PC-9 (cell line): ENCODE measurements at regions not wholly inside any gene's neighbourhood (a gene's known extent, or its start where the extent isn't known, plus 50 kb on each side); places are given as distances from the start of the nearest gene placed in this dataset.

Source experiments
- BruUV-seq: library from RNA; stranded (reverse); fragments of 400-500 nt; replicated peaks from 2 replicates; lab custom pipeline; 2021; lab: Mats Ljungman, UMichigan
- CTCF ChIA-PET: fragments of 300-600 bp; sonication (Branson Sonifier 250); formaldehyde crosslinking; loops from one replicate; lab custom pipeline; 2022; ENCODE audit warnings: antibody characterized with exemption; lab: Charles Lee
- POLR2A ChIA-PET: fragments of 300-600 bp; sonication (Branson Sonifier 250); formaldehyde crosslinking; loops from one replicate; lab custom pipeline; 2022; ENCODE audit warnings: antibody characterized with exemption; ENCODE audit not compliant: unreplicated experiment; lab: Charles Lee
- DNase-seq, 2 experiments: peaks; one replicate each; pipeline versions ENCODE4 v3.0.0 to v3.0.0-alpha.2; 2015 to 2022; ENCODE audit warnings: mixed read lengths in 1 of 2
- H2AFZ ChIP-seq: fragments of 200-600 bp; sonication (generic); 2 replicates; pipeline ENCODE4 v1.8.1; 2017; ENCODE audit warnings: antibody characterized with exemption
- H3F3A ChIP-seq: fragments of 200-600 bp; sonication (generic); 2 replicates; pipeline ENCODE4 v1.8.1; 2017; ENCODE audit warnings: antibody characterized with exemption, mild to moderate bottlenecking, low read depth; ENCODE audit not compliant: insufficient read depth
- H3K27ac ChIP-seq: fragments of 200-600 bp; sonication (generic); 2 replicates; pipeline ENCODE4 v1.6.1; 2016; ENCODE audit warnings: mixed run types
- H3K27me3 ChIP-seq: fragments of 200-600 bp; sonication (generic); 2 replicates; pipeline ENCODE4 v1.6.1; 2016; ENCODE audit warnings: low read depth, mixed run types; ENCODE audit not compliant: insufficient read depth
- H3K36me3 ChIP-seq: fragments of 200-600 bp; sonication (generic); 2 replicates; pipeline ENCODE4 v1.6.1; 2016; ENCODE audit warnings: low read depth, mixed run types
- H3K4me1 ChIP-seq: fragments of 200-600 bp; sonication (generic); replicated peaks from 2 replicates; pipeline ENCODE4 v1.6.1; 2016; ENCODE audit warnings: mixed run types; ENCODE audit not compliant: insufficient read depth
- H3K4me2 ChIP-seq: fragments of 200-600 bp; sonication (generic); 2 replicates; pipeline ENCODE4 v1.6.1; 2017; ENCODE audit warnings: mixed run types
- H3K4me3 ChIP-seq: fragments of 200-600 bp; sonication (generic); 2 replicates; pipeline ENCODE4 v1.6.1; 2016; ENCODE audit warnings: mixed run types
- H3K79me2 ChIP-seq: fragments of 200-600 bp; sonication (generic); 2 replicates; pipeline ENCODE4 v1.6.1; 2017; ENCODE audit warnings: low read depth, mixed run types
- H3K9me2 ChIP-seq: fragments of 200-600 bp; sonication (generic); 2 replicates; pipeline ENCODE4 v1.8.1; 2017; ENCODE audit warnings: mild to moderate bottlenecking; ENCODE audit not compliant: insufficient read depth
- H3K9me3 ChIP-seq: fragments of 200-600 bp; sonication (generic); 2 replicates; pipeline ENCODE4 v1.8.1; 2016; ENCODE audit warnings: low read depth; ENCODE audit not compliant: insufficient read depth
- H4K20me1 ChIP-seq: fragments of 200-600 bp; sonication (generic); 2 replicates; pipeline ENCODE4 v1.8.1; 2017; ENCODE audit not compliant: insufficient read depth
- EZH2 ChIP-seq: fragments of 200-600 bp; sonication (generic); IDR thresholded peaks from 2 replicates; pipeline ENCODE4 v1.8.0; 2017; ENCODE audit warnings: antibody characterized with exemption, low read depth
- intact Hi-C: fragments of 100-400 bp; cut with micrococcal nuclease; formaldehyde crosslinking; loops from one replicate; pipeline ENCODE4 v1.10.0; 2022; ENCODE audit not compliant: unreplicated experiment
- TF ChIP-seq, protein P1 (sequence below): fragments of 200-600 bp; sonication (generic); conservative IDR thresholded peaks from 2 replicates; pipeline ENCODE4 v1.6.1; 2017; ENCODE audit warnings: mixed run types, antibody characterized with exemption, mild to moderate bottlenecking, moderate library complexity

- no peak overlapping the region for H2AFZ ChIP-seq
- no peaks in the 10 kb centered on the region for H3K4me1 ChIP-seq
- no TSS peak for BruUV-seq
- TF ChIP-seq, protein P1, sequence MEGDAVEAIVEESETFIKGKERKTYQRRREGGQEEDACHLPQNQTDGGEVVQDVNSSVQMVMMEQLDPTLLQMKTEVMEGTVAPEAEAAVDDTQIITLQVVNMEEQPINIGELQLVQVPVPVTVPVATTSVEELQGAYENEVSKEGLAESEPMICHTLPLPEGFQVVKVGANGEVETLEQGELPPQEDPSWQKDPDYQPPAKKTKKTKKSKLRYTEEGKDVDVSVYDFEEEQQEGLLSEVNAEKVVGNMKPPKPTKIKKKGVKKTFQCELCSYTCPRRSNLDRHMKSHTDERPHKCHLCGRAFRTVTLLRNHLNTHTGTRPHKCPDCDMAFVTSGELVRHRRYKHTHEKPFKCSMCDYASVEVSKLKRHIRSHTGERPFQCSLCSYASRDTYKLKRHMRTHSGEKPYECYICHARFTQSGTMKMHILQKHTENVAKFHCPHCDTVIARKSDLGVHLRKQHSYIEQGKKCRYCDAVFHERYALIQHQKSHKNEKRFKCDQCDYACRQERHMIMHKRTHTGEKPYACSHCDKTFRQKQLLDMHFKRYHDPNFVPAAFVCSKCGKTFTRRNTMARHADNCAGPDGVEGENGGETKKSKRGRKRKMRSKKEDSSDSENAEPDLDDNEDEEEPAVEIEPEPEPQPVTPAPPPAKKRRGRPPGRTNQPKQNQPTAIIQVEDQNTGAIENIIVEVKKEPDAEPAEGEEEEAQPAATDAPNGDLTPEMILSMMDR = no peak
- TF ChIP-seq EZH2 = no peak
- intact Hi-C loops = no loop called here
- H3K27me3 ChIP-seq = no peaks in the 10 kb centered on the region
- ChIA-PET CTCF (no interaction called here), POLR2A (no interaction called here)
- H3K36me3 ChIP-seq = no peaks in the 10 kb centered on the region
- H3K4me3 ChIP-seq = no peak overlapping the region
- H3K79me2 ChIP-seq = no peaks in the 10 kb centered on the region
- no peaks in the 10 kb centered on the region for H4K20me1 ChIP-seq
- no peak overlapping the region for H3K27ac ChIP-seq
- H3K9me3 ChIP-seq = no peaks in the 10 kb centered on the region
- no peaks in the 10 kb centered on the region for H3K9me2 ChIP-seq
- no peaks in the 10 kb centered on the region for H3F3A ChIP-seq
- no peak for DNase-seq
- H3K4me2 ChIP-seq = no peak overlapping the region
Observed at GRCh38 chr18:56517196-56517595, 121.2 kb downstream of the TXNL1 start.

DNA sequence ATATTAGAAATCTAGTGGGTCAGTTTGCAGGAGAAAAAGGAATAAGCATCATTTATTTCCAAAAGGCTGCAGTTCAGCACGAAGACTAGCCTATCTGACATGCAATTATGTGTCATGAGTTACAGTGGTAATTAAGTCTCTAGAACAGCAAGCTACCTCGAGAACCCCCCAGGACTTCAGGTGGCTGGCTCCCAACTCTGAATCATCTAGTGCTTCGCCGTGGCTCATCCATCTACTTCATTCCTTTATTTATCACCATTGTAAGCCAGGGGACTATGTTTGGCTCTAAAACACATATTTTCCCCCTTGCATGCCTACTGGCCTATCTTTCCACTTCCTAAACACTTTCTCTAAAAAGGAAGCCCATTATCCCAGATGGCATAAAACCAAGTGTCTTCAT, 121.6 kb downstream of the TXNL1 start:
- no TSS peak for BruUV-seq
- DNase-seq = no peak

GRCh38 chr18:56515522-56515921, 122.9 kb downstream of the TXNL1 start:
- DNase-seq = no peak
- Histone ChIP-seq H3K27me3 (no peaks in the 10 kb centered on the region), H3K27ac (no peak overlapping the region), H3K4me3 (no peak overlapping the region), H3K79me2 (no peaks in the 10 kb centered on the region), H3K4me1 (no peaks in the 10 kb centered on the region), H3K4me2 (no peak overlapping the region), H3F3A (no peaks in the 10 kb centered on the region), H4K20me1 (no peaks in the 10 kb centered on the region), H3K36me3 (no peaks in the 10 kb centered on the region), H3K9me2 (no peaks in the 10 kb centered on the region), H2AFZ (no peak overlapping the region), H3K9me3 (no peaks in the 10 kb centered on the region)
- POLR2A ChIA-PET = no interaction called here
- CTCF ChIA-PET = no interaction called here
- TF ChIP-seq EZH2 = no peak
- TF ChIP-seq, protein P1 = no peak
- no TSS peak for BruUV-seq
- intact Hi-C loops = no loop called here

More for the DNA sequence above, 121.6 kb downstream of the TXNL1 start:
- Histone ChIP-seq H3K4me2 (no peak overlapping the region), H3K9me2 (no peaks in the 10 kb centered on the region), H3K4me1 (no peaks in the 10 kb centered on the region), H3K79me2 (no peaks in the 10 kb centered on the region), H3F3A (no peaks in the 10 kb centered on the region), H3K4me3 (no peak overlapping the region), H2AFZ (no peak overlapping the region), H3K9me3 (no peaks in the 10 kb centered on the region), H4K20me1 (no peaks in the 10 kb centered on the region), H3K36me3 (no peaks in the 10 kb centered on the region), H3K27ac (no peak overlapping the region), H3K27me3 (no peaks in the 10 kb centered on the region)
- intact Hi-C loops = no loop called here
- TF ChIP-seq, protein P1 = no peak
- no peak for TF ChIP-seq EZH2
- POLR2A ChIA-PET = no interaction called here
- CTCF ChIA-PET = no interaction called here
